ENCODE measurements at regions not wholly inside any gene's neighbourhood (a gene's known extent, or its start where the extent isn't known, plus 50 kb on each side); places are given as distances from the start of the nearest gene placed in this dataset.
A peak's percentile ranks its signal among the peaks of the same experiment; 100 is the strongest.

DNA sequence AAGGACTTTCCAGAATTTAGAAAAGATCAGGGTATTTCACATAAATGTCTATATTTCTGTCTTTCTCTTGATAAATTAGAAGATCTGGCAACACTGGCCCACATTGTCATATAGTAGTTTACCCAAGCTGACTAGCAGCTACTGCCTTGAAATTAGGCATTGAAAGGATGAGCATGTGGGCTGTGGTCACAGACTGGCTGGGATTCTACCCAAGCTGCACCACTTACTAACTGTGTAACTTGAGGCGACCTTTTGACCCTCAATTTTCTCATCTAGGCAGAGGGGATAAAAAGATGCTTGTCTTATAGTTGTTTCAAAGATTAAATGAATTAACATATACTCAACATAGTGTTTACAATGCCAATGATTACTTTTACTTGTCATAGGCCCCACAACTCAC, 152.7 kb upstream of the BMP2 start:
- no peak for DNase-seq (ENCODE audit: low read depth)

DNA sequence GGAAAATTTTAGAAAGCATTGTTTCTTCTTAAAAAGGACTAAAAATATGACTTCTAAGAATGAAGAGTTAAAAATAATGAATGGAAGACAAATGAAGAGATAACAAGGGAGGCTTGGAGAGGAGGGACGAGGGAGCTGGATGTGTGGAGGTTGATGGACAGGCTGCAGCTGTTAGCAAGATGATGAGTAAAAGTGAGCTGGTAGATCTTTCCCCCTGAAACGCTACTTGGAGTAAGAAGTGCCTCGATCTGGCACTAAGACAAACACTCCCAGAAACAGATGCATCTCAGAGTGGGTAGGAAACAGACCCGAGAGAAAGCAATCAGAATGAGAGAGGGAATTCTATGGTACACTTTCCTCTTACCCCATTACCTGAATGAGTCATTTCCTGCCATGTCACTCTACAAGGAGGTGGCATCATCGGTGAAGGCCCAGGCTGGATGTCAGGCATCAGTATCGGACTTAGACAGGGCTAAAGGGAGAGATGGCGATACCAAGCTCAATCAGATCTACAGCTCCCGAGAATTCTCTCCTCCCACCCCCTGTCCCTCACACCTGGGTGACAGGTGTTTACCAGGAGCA, 154.1 kb upstream of the BMP2 start:
- no peak for DNase-seq (ENCODE audit: low read depth)

DNA sequence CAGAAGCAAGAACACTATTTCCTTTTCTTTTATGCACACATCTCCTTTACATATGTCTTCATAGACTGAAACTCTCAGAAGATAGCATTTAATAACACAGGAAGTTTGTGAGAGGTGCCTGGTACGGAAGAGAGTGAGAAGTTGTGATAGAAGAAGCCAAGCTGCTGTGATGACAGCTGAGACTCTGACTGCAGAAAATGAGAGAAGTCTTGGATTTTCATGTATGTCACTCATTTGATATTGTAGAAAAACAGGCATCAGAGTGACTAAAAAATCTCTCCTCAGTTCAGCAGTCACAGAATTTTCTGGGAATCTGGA, 154.9 kb upstream of the BMP2 start:
- DNase-seq (ENCODE audit: low read depth), result no peak

DNA sequence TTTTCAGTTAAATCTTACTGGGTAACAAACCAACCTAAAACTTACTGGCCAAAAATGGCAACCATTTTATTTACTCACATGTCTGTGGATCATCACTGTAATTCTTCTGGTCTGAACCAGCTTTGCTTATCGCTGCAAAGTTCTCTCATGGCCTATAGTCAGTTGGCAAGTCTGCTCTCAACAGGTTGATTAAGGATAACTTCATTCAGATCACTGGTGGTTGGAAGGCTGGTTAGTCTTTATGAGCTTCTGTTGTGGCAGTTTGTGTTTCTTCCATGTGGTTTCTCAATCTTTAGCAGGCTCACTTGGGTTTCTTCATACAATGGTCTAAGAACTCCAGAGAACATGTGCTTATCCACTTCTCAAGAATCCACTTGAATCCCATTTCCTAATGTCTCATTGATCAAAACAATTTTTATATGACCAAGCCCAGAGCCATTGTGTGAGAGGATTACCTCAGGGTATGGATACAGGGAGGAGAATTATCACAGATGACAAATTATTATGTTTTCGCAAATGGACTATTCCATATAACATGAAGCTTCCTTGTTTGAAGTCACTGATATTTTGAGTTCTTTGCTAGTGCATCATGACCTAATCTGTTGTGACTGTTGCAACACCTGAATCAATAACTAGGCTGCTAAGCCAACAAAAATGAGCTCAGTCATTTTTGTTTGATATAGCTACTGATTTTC, 155.4 kb upstream of the BMP2 start:
- no peak for DNase-seq (ENCODE audit: low read depth)

DNA sequence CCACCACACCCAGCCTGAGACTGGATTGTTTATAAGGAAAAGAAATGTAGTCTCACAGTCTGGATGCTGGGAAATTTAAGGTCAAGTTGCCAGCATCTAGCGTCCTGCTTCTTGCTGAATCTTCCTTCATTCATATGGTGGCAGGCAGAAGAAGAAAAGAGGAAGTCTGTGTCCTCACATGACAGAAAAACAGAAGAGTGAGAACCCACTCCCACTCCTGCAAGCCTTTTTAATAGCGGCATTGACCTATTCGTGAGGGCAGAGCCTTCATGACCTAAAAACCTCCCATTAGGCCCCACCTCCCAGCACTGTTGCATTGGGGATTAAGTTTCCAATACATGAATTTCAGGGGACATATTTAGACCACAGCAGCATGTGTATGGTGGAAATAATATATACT, 160.8 kb upstream of the BMP2 start:
- no peak for DNase-seq (ENCODE audit: low read depth)

DNA sequence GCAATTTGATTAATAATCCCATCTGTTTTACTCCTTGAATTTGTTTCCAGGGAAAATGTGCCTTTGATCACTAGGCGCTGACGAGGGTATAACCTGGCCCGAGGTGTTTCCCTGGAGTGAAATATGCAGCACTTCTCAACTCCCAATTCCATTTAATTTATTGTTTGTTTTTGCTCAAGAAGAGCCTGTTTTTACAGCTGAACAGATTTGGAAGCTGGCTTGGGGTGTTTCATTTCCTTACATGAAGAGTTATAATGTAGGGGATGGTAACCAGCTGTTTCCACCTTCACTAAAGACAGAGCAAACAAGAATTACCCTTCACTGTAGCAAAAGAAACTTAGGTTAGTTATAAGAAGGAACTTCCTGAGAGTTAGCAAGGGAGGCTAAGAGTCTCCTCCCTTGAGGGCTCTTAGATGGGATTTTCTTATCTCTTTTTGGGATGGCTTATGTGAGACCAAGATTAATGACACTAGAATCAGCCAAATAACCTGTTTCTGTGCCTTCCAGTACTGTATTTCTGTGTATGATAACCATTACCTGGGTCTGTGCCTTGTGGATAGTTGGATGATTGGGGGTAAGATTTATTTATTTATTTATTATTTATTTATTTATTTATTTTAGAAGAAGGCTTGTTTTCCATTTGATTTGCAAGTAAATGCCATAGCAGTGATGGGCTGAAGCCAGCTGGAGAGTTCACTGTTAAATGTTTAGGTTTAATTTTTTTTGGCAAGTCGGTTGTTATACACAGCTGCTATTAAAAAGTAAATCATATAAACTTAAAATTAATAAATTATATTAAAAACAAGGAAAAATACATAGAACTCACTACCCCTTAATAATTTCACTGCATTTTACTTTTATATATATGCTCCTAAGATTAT, 162.2 kb upstream of the BMP2 start:
- no peak for DNase-seq (ENCODE audit: low read depth)

DNA sequence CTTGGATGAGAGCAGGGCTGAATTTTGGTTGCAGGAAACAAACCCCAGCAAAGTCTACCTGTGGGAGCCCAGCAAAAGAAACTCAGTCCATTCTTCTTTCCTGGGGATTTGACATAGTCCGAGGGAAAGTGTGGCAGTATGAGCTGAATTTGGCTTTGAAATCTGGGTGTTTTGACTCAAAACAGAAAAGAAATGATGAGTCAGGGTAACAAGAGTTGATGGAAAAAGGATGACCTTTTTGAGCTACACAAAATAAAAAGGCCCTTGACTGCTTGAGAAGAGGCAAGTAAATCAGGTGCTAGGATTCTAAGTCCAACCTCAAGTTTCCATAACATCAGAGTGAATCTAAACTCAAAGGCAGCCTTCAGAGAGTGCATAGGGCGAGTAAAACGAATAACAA, 163.3 kb upstream of the BMP2 start:
- no peak for DNase-seq (ENCODE audit: low read depth)

DNA sequence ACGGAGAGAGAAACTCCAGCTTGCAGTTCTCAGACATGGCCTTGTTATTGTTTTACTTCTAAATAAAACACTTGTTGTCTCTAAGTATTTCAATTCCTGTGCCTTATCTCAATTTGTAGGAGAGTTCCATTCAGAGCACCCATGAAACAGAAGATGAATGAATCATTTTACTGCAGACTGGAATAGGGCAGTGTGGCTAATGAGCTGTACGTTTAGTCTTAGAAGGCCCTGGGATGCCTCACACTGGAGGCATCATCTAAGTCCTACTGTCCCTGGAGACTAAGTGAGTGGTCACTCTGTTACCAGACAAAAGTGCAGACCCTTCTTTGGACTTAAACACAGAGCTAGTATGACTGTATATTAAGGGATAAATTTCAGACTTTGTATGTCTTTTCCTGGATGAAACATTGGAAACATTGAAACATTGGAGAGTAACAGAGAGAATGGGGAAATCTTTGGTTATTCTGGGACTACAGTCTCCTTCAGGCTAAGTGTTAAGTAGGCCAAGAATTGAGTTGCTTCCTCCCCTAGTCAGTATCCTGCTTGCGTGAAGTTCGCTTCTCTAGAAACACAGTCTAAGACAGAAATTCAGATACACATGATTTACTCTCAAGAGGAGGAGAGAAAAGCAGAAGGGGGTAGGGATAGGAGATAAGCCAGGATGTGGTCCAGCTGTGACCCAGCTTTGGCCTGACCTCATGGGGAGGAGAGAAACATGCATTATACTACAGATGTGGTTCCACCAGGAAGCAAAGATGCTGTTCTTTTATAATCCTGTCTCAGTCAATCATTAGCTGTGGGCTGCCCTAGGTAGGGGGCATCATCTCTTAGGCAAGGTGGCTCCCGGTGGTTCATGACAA, 167.4 kb upstream of the BMP2 start:
- DNase-seq (ENCODE audit: low read depth), result no peak

DNA sequence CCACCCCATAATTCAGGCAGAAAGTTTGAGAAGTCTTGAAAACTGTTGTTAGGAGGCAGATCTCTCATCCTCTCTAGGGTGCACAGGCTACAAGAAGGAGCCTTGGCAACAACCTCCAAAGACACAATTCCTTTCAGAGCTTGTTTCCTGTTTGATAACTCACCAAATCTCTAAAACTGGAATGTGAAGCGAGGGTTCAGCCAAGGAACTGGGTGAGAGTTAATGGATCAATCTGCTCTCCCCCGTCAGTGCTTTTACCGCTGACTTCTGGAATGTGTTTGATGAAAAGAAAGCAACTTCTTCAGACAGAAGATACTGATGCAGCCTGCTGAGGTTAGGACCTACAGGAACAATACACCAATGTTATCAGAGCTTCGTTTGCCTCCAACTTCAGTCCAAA, 171.8 kb upstream of the BMP2 start:
- DNase-seq (ENCODE audit: low read depth), result peak; percentile 9

DNA sequence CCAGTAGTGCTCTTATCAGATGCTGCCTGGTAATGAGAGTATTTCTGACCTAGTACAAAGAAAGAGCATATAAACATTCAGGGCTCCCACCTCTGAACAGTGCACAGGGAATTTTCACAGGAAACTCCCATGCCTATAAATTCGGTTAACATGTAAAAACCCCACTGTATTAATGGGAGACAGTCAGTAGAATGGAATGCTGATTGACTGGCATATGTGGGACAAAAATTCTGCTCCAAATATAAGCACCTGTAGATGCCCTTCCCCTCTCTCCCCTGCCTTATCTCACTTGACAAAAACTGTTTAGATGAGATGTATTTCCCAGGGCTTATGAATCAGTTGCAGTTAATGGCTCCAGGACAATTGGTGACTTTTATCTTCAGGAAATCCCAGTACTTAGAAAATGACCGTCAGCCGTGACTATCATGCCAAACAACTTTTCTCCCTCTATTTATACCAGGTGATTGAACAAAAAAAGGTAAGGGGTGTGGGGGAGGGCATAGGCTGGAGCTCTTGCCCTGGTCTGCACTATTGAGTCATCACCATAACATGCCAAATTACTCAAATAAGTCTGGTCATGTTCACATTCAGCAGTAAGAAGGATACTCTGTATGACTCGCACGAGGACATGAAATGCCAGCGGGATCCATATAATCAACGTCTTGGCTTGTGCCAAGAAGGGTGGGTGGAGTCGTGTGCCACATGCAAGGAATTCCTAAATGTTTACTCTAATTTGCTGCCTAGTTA, 176.4 kb upstream of the BMP2 start:
- DNase-seq (ENCODE audit: low read depth), result peak; percentile 74

DNA sequence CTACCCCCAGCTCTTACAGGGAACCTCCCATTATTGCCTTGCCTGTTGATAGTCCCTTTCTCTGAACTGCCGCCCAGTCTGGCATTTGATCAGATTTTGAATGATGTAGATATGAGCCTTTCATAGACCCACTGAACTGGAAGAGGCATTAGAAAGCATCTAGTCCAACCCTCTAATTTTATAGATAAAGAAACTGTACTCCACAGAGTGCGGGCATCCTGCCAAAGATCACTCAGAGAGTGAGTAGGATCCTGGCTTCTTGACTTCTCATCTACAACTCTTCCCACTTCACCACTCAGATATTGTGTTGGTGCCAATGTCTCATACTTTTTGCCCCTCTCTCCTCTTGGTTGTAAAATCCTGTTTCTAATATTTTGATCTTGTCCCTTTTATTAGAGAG, 179.2 kb upstream of the BMP2 start:
- peak; percentile 41 for DNase-seq (ENCODE audit: low read depth)

DNA sequence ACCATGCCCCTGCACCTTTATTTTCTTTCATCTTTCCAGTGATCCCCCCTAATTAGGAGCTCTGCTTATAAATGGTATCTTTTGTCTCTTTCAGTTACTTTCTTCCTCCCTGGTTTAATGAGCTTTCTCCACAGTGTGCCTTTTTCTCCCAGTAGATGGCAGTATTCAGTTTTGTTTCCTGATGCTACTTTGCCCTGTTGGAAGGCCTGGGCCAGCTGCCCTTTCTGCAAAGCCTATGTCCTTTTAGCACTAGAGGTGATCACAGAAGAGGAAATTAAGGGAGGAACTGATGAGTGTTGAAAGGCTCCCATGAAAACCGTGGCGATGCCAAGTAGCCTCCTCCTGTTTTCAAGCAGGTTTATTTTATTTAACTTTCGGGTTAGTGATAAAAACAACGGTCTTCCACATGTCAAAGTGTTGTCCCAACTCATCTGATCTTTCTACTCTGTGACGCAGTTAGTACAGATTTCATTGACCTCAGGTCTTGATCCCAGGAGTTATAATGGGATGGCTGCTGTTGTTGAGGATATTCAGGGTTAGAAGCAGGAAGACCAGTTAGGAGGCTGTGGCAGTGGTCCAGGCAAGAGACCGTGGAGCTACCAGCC, 184.2 kb upstream of the BMP2 start:
- peak; percentile 64 for DNase-seq (ENCODE audit: low read depth)

DNA sequence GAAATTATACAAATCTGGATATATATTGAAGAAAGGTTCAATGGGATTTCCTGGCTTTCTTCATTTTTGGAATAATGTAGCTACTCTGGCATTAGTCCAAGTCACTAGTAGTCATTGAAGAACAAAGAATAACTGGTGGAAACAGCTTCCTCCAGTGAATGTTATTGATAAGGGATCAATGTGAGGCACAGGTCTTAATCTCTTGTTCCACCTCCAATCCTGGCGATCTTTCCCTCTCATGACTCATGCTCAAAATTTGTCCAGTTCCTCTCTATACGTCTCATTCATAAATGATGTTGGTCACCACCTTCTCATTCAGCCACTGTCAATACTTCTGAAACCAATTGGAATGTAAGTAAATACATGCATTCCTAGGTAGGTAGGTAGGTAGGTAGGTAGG, 185.0 kb upstream of the BMP2 start:
- no peak for DNase-seq (ENCODE audit: low read depth)

DNA sequence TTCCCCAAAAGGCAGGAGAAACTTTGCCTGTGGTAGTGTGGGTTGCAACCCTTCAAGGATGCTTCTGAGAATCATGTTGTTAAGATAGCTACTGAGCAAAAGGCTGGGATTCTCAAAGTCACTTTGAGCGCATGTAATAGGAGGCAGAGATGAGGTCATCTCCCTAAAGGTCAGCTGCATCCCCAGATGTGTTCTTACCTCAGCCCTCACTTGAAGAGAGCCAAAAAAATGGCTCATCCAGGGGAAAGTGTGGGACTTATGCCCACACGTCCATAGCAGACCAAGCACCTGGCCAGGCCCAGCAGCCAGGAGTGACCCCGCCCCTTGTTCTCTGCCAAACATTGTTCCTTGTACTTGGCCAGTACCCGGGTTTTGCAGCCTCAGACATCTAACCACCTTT, 187.0 kb upstream of the BMP2 start:
- DNase-seq (ENCODE audit: low read depth), result no peak

DNA sequence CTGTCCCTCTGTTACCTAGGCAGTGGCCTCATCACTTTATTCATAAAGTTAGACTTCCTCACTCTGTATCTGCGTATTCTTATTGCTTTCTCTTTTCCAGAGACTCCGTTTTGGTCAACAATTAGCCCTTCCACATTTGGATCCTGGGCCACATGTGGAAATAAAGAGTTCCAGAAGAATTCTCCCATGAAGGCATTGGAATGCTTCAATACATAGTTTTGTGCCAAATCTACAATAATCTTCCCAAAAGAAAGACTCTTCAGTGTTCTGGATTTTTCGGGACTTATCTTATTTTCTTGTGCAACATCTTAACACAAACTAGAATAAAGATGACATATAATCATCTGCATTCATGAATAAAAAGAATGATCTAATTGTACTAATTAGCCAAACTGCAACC, 187.7 kb upstream of the BMP2 start:
- no peak for DNase-seq (ENCODE audit: low read depth)

DNA sequence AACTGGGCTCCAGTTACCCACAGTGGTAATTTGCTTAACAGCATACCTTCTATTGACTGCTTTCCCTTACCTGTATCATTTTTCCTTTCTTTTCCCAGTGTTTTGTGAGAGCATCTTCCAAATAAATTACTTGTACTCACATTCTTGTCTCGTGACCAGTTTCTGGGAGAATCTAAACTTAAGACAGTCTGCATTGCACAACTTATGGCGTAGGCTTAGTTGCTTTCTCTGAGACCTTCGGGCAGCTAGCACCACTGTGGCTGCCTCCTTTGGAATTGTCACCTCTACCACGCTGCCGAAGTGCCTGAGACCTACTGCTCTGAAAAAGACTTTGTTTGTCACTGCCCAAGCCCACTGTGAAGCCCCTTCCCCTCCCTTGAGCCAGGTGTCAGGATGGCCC, 188.1 kb upstream of the BMP2 start:
- DNase-seq (ENCODE audit: low read depth), result no peak

DNA sequence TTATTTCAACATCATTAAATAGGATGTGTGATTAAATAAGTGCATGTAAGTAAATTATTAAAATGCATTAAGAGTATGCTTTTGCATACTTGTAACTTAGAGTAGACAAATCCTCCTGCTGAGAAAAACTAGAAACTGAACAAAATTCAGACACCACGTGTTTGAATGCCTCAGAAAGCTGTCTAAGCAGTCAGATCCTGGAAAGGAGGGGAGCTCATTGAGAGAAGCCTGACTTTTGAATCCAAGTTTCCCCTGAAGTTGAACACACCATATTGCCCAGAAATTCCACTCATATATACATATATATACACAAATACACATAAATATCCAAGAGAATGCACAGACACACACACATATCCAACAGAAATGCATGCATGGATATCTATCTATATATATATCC, 190.0 kb upstream of the BMP2 start:
- no peak for DNase-seq (ENCODE audit: low read depth)

DNA sequence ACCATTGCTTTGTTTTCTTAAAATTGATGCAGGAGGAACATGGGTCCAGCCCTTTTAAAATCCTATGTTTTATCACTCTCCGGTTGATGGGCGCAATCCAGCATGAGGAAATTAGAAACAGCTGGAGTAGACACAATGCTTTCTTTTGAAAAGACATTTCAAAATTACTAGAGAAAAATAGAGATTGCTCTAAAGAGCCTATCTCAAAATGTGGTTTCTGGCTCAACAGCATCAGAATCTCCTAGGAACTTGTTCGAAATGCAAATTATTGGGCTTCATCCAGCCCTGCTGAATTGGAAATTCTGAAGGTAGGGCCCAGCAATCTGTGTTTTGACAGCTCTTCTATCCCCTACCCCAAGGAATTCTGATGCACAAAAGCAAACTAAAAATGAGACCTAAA, 190.8 kb upstream of the BMP2 start:
- DNase-seq (ENCODE audit: low read depth), result no peak

DNA sequence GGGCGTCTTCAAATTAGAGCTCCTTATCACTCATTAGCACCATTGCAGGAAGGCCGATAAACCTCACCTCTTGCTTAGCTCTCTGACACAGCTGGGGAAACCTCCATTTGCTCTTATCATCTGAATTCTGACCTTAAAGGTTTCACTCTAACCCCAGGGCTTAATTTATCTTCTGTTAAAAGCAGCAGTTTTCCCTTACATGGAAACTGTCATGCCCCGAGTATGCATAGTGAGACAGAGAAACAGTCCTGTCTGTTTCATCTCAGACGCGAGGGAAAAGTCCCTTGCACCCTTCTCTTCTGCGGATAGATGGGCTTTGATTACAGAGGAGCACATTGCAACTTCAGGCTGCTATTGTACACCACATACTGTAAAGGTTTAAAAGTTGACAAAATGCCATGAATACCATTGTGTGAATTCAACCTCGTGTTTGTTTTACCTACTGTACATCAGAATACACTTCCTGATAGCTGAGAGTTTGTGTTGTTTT, 191.5 kb upstream of the BMP2 start:
- peak; percentile 55 for DNase-seq (ENCODE audit: low read depth)

DNA sequence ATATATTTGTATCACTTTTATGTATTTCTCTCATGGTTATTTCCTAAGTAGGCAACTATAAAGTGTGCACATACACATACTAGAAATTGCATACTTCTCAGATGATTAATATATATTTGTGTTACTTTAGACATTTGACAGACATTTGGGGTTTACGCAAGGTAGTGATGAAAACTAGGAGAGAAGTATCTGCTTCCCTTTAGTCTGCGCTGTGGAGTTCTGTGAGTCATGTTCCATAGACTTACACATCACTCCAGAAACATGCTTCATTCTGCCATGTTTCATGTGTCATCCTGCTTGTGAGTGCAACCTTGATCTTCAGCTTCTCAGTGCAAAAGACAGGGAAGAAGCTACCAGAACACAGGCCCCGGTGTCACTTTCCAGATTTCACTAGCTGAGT, 200.7 kb upstream of the BMP2 start:
- DNase-seq (ENCODE audit: low read depth), result peak; percentile 91

DNA sequence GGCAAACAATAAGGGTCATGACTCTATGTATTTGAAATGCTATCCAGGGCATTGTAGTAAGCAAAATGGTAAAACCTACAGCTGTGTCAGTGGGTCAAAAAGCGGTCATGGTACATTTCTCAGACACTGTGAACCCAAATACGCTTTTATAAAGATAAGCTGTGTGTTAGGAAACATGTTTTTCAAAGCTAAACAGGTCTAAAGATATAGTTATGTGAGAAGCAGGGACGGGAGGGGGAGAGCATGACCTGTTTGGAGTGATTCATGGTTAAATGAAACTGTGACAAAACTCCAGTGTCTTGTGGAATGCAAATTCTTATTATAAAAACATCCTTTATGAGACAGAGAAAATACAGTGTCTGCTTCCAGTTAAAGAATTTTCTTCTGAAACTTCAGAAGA, 205.4 kb upstream of the BMP2 start:
- peak; percentile 82 for DNase-seq (ENCODE audit: low read depth)

All from EH (cell line).